Uterus (tissue), 2 donors: ENCODE measurements at regions not wholly inside any gene's neighbourhood (a gene's known extent, or its start where the extent isn't known, plus 50 kb on each side); places are given as distances from the start of the nearest gene placed in this dataset.

Experiments
- CTCF ChIP-seq, 4 experiments: fragments of 200-600 bp in 2 of 4; fragments of 450-650 bp in 2 of 4; sonication (generic) in 2 of 4; IDR thresholded peaks; one replicate each; pipeline ENCODE4 v1.5.1; 2016 to 2019; ENCODE audit warnings: antibody characterized with exemption in 4 of 4, mild to moderate bottlenecking in 2 of 4, moderate library complexity in 1 of 4
- POLR2A ChIP-seq, 2 donors: fragments of 450-650 bp; IDR thresholded peaks; one replicate each; pipeline ENCODE4 v1.6.1; 2016; ENCODE audit warnings: antibody characterized with exemption in 2 of 2, mild to moderate bottlenecking in 1 of 2, moderate library complexity in 1 of 2

GRCh38 chr6:147769496-147770087 is 261.1 kb downstream of the SAMD5 start:
- TF ChIP-seq CTCF (IDR thresholded peaks at IDR 0.05) (no peak), POLR2A (IDR thresholded peaks at IDR 0.05) (no peak)
